Colonic mucosa (tissue), 4 donors: ENCODE measurements at regions not wholly inside any gene's neighbourhood (a gene's known extent, or its start where the extent isn't known, plus 50 kb on each side); places are given as distances from the start of the nearest gene placed in this dataset.

ENCODE experiments used
- DNase-seq: peaks from one replicate; pipeline ENCODE4 v3.0.0-alpha.2; 2020
- H3K27ac ChIP-seq: fragments of 200-600 bp; one replicate; pipeline ENCODE4 v1.8.0; 2021
- H3K27me3 ChIP-seq: fragments of 200-600 bp; one replicate; pipeline ENCODE4 v1.8.0; 2021
- H3K36me3 ChIP-seq: fragments of 200-600 bp; one replicate; pipeline ENCODE4 v1.8.0; 2021
- H3K4me1 ChIP-seq: fragments of 200-600 bp; one replicate; pipeline ENCODE4 v1.8.0; 2021; ENCODE audit warnings: mild to moderate bottlenecking
- H3K4me3 ChIP-seq: fragments of 200-600 bp; one replicate; pipeline ENCODE4 v1.8.0; 2021
- H3K9ac ChIP-seq, 2 donors: one replicate each; pipeline ENCODE4 v1.7.0; 2013; ENCODE audit warnings: control low read depth in 2 of 2, low read depth in 2 of 2, low read length in 2 of 2
- H3K9me3 ChIP-seq: fragments of 200-600 bp; one replicate; pipeline ENCODE4 v1.8.0; 2021
- intact Hi-C: fragments of 100-400 bp; cut with DNase I; formaldehyde crosslinking; loops from one replicate; pipeline ENCODE4 v1.14.1; 2022
- TF ChIP-seq, protein P1 (sequence below): fragments of 200-600 bp; IDR thresholded peaks from one replicate; pipeline ENCODE4 v1.8.0; 2022; ENCODE audit warnings: antibody characterized with exemption, mild to moderate bottlenecking
- donor health status: healthy.
- donor health status: DM: no; HTN: no; CAD: no.
- donor health status: DM: no; HTN: no; CAD: no.

DNA sequence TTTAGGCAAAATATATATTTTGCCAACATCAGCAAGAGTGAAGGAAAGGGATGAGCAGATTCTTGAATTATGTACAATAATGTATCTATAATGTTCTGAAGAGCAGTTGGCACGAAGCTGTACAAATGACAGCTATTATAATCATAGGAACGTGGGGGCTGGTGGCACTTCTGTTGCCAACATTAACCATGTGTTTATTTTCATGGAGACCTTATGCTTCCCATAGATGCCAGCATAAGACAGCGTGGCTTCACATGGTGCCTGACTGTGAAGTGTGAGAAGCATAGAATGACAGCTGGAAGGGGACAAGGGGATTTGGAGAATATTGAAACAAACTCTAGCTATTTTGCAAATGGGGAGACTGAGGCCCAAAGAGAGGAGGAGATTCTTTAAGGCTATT lies 52.6 kb upstream of the ATP10B start:
- Histone ChIP-seq H3K36me3 (no peaks in the 10 kb centered on the region), H3K4me1 (no peaks in the 10 kb centered on the region), H3K4me3 (no peak overlapping the region), H3K9me3 (no peaks in the 10 kb centered on the region), H3K27me3 (no peaks in the 10 kb centered on the region), H3K27ac (no peak overlapping the region), H3K9ac (no peak overlapping the region)
- TF ChIP-seq, protein P1, sequence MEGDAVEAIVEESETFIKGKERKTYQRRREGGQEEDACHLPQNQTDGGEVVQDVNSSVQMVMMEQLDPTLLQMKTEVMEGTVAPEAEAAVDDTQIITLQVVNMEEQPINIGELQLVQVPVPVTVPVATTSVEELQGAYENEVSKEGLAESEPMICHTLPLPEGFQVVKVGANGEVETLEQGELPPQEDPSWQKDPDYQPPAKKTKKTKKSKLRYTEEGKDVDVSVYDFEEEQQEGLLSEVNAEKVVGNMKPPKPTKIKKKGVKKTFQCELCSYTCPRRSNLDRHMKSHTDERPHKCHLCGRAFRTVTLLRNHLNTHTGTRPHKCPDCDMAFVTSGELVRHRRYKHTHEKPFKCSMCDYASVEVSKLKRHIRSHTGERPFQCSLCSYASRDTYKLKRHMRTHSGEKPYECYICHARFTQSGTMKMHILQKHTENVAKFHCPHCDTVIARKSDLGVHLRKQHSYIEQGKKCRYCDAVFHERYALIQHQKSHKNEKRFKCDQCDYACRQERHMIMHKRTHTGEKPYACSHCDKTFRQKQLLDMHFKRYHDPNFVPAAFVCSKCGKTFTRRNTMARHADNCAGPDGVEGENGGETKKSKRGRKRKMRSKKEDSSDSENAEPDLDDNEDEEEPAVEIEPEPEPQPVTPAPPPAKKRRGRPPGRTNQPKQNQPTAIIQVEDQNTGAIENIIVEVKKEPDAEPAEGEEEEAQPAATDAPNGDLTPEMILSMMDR, result no peak
- intact Hi-C loops, result no loop called here
- no peak for DNase-seq

DNA sequence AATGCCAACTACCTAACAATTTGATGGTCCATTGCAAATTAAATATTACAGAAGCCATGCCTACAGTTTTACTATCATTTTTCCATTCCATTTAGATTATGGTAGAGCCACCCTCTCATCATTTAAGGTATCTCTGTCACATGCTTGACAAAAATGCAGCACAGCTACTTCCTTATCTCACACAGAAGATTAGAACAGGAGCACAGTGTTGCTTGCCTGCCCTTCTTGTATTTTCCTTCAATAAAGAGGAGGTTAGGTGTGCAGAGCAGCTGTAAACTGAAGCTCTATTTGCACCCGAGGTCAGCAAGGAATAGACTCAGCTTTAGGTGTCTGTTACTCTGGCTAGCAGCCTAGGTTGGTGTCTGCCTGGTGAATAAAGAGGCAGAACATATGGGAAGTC lies 51.5 kb upstream of the ATP10B start:
- Histone ChIP-seq H3K4me1 (no peaks in the 10 kb centered on the region), H3K9me3 (no peaks in the 10 kb centered on the region), H3K27ac (no peak overlapping the region), H3K27me3 (no peaks in the 10 kb centered on the region), H3K36me3 (no peaks in the 10 kb centered on the region), H3K4me3 (no peak overlapping the region), H3K9ac (no peak overlapping the region)
- intact Hi-C loops, result no loop called here
- DNase-seq, result no peak
- TF ChIP-seq, protein P1, result no peak

DNA sequence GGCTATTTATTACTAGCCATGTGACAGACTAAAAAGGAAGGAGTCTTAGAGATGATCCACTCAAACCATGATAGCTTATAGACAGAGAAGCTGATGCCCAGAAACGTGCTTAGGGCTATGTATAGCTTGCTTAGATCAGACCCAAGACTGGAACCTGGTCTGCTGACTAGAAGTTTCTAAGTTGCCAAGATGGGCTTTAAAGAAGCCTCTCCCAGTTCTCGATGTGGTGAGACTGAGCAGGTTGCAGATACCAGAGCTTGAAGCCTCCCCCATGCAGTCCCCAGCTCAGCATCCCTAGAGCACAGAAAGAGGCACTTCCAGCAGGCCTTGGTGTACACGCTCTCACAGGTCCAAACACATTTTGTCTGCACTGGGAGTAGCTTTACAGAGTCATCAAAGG lies 51.1 kb upstream of the ATP10B start:
- no peak overlapping the region for H3K27ac ChIP-seq
- H3K4me3 ChIP-seq, result no peak overlapping the region
- intact Hi-C loops, result no loop called here
- H3K4me1 ChIP-seq, result no peaks in the 10 kb centered on the region
- H3K9ac ChIP-seq, result no peak overlapping the region
- no peaks in the 10 kb centered on the region for H3K27me3 ChIP-seq
- H3K9me3 ChIP-seq, result no peaks in the 10 kb centered on the region
- DNase-seq, result no peak
- H3K36me3 ChIP-seq, result no peaks in the 10 kb centered on the region
- TF ChIP-seq, protein P1, result no peak
